Right lobe of liver (tissue), 4 donors: ENCODE measurements at regions not wholly inside any gene's neighbourhood (a gene's known extent, or its start where the extent isn't known, plus 50 kb on each side); places are given as distances from the start of the nearest gene placed in this dataset.

Experiments
- CTCF ChIP-seq, 4 donors: fragments of 200-600 bp in 3 of 4; fragments of 450-650 bp in 1 of 4; IDR thresholded peaks; one replicate each; pipeline versions ENCODE4 v1.5.1 to v1.8.0; 2016 to 2022; ENCODE audit warnings: antibody characterized with exemption in 4 of 4, mild to moderate bottlenecking in 2 of 4
- POLR2A ChIP-seq: fragments of 450-650 bp; IDR thresholded peaks from one replicate; pipeline ENCODE4 v1.6.1; 2017; ENCODE audit warnings: antibody characterized with exemption, mild to moderate bottlenecking
- donor health status: DM: no; HTN: no; CAD: no.
- donor health status: DM: no; HTN: no; CAD: no.
- donor health status: DM: no; HTN: yes; CAD: no.

GRCh38 chr9:26163931-26164330 is 485.7 kb upstream of the TUSC1 start:
- no peak for TF ChIP-seq CTCF (IDR thresholded peaks at IDR 0.05)
- no peak for TF ChIP-seq POLR2A
